ENCODE measurements at regions not wholly inside any gene's neighbourhood (a gene's known extent, or its start where the extent isn't known, plus 50 kb on each side); places are given as distances from the start of the nearest gene placed in this dataset.

DNA sequence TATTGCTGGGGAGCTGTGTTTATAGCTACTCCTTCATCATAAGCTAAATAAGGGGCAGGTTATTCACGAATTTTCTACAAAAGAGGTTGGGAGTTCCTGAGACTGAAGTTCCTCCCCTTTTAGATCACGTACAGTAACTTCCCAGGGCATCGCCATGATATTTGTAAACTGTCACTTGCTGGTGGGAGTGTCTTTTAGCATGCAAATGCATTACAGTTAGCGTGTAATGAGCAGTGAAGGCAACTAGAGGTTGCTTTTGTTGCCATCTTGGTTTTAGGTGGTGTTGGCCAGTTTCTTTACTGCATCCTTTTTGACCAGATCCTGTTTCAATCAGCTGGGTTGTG is 64.4 kb downstream of the IL12A start:
- DNase-seq (ENCODE audit: extremely low read depth in 1 of 4, low spot score in 3 of 4) (no peak), ATAC-seq (no peak), FAIRE-seq (no peak)
- Histone ChIP-seq H3K4me2 (ENCODE audit: insufficient read depth, low read length) (peak overlapping the region; percentile 3; the same call in 1 of the 2 replicates), H3K36me3 (ENCODE audit: control insufficient read depth, insufficient read depth, low read length) (no peaks in the 10 kb centered on the region), H3K27me3 (ENCODE audit: control insufficient read depth in 2 of 2, insufficient read depth in 2 of 2, low read length in 2 of 2) (peaks cover 4 to 7% of the 10 kb centered on the region in 2 experiments; a peak in 3 of 5 replicates), H3K9ac (ENCODE audit: insufficient read depth in 1 of 2, low read depth in 2 of 2, low read length in 2 of 2) (no peak overlapping the region), H3K79me2 (ENCODE audit: control insufficient read depth, insufficient read depth, low read length) (no peaks in the 10 kb centered on the region), H3K9me3 (replicated peaks; ENCODE audit: control insufficient read depth, insufficient read depth, low read depth, low read length) (no peaks in the 10 kb centered on the region), H2AFZ (ENCODE audit: low read depth, low read length) (peak overlapping the region; percentile 24; the same call in 1 of the 2 replicates), H3K9me1 (ENCODE audit: control insufficient read depth, insufficient read depth, low read length) (no peaks in the 10 kb centered on the region), H3K27ac (ENCODE audit: extremely low read depth, low read depth, low read length) (no peak overlapping the region), H3K4me1 (replicated peaks in 1 of 2; ENCODE audit: control insufficient read depth in 2 of 2, insufficient read depth in 2 of 2, low read length in 2 of 2) (no peaks in the 10 kb centered on the region), H3K4me3 (no peak overlapping the region), H4K20me1 (replicated peaks; ENCODE audit: control insufficient read depth, insufficient read depth, low read length) (no peaks in the 10 kb centered on the region)
- BruUV-seq (replicated peaks) = no TSS peak
- 1% methylated on average over 4 of the region's 4 CpGs for WGBS (ENCODE audit: insufficient coverage, low coverage, missing lambda C conversion rate)
- in situ Hi-C loops (cut with MboI) = no loop called here
- intact Hi-C loops (cut with micrococcal nuclease) = no loop called here
- ChIA-PET POLR2A (interaction anchor here (0.7 kb wide), 1 partner anchor 43 kb away, joined by 3 read pairs; no protein-coding TSS in a partner anchor), CTCF (ENCODE audit: low intra/inter-chr PET ratio) (no interaction called here)
- TF ChIP-seq ZNF583 (CRISPR knock-in tag; IDR thresholded peaks at IDR 0.05) (no peak), KDM1A (IDR thresholded peaks at IDR 0.05) (no peak), ZBTB40 (IDR thresholded peaks at IDR 0.05) (no peak), ZBTB40 (CRISPR knock-in tag; IDR thresholded peaks at IDR 0.05) (no peak), ZNF766 (CRISPR knock-in tag; conservative IDR thresholded peaks at IDR 0.05) (no peak), MED1 (CRISPR knock-in tag; IDR thresholded peaks at IDR 0.05; ENCODE audit: borderline replicate concordance) (no peak), ZSCAN29 (IDR thresholded peaks at IDR 0.05) (no peak), DNMT1 (IDR thresholded peaks at IDR 0.05) (no peak), L3MBTL2 (IDR thresholded peaks at IDR 0.05) (no peak), SUPT5H (IDR thresholded peaks at IDR 0.05) (no peak), ZNF347 (CRISPR knock-in tag; IDR thresholded peaks at IDR 0.05; ENCODE audit: low read depth) (no peak), RAD51 (IDR thresholded peaks at IDR 0.05; ENCODE audit: borderline replicate concordance, low read depth) (no peak)
- TF ChIP-seq, protein P1, sequence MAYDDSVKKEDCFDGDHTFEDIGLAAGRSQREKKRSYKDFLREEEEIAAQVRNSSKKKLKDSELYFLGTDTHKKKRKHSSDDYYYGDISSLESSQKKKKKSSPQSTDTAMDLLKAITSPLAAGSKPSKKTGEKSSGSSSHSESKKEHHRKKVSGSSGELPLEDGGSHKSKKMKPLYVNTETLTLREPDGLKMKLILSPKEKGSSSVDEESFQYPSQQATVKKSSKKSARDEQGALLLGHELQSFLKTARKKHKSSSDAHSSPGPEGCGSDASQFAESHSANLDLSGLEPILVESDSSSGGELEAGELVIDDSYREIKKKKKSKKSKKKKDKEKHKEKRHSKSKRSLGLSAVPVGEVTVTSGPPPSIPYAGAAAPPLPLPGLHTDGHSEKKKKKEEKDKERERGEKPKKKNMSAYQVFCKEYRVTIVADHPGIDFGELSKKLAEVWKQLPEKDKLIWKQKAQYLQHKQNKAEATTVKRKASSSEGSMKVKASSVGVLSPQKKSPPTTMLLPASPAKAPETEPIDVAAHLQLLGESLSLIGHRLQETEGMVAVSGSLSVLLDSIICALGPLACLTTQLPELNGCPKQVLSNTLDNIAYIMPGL (CRISPR knock-in tag; IDR thresholded peaks at IDR 0.05) = no peak
- TF ChIP-seq, protein P2, sequence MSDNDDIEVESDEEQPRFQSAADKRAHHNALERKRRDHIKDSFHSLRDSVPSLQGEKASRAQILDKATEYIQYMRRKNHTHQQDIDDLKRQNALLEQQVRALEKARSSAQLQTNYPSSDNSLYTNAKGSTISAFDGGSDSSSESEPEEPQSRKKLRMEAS (CRISPR knock-in tag; IDR thresholded peaks at IDR 0.05) = no peak

All from K562 (cell line).